HepG2 (cell line): ENCODE measurements at regions not wholly inside any gene's neighbourhood (a gene's known extent, or its start where the extent isn't known, plus 50 kb on each side); places are given as distances from the start of the nearest gene placed in this dataset.
A peak's percentile ranks its signal among the peaks of the same experiment; 100 is the strongest.

Source experiments
- ATAC-seq: fragments of 200-7000 bp; cut with Tn5 transposase; 3 replicates; pipeline ENCODE4 v1.9.1; 2020; ENCODE audit warnings: mild to moderate bottlenecking, moderate library complexity
- BruUV-seq: library from RNA; stranded (reverse); fragments of 400-500 nt; replicated peaks from 2 replicates; lab custom pipeline; 2021; lab: Mats Ljungman, UMichigan
- CTCF ChIA-PET: fragments of 300-600 bp; formaldehyde crosslinking; extraction: SDS; loops from one replicate; lab custom pipeline; 2021; ENCODE audit warnings: low total read pairs, inconsistent platforms, low intra/inter-chr PET ratio; lab: Yijun Ruan, JAX
- POLR2A ChIA-PET: fragments of 350-600 bp; sonication (Branson Sonifier 250); formaldehyde crosslinking; loops from one replicate; lab custom pipeline; 2020; ENCODE audit warnings: antibody characterized with exemption, inconsistent platforms; lab: Yijun Ruan, JAX
- DNase-seq: peaks from one replicate; pipeline ENCODE4 v3.0.0-alpha.2; 2015; ENCODE audit warnings: low spot score
- FAIRE-seq: peaks from 3 replicates; lab custom pipeline; 2011; peaks lifted over from hg19 to GRCh38; lab: Jason Lieb, UNC
- H2AFZ ChIP-seq: one replicate; pipeline ENCODE4 v1.6.1; 2011; ENCODE audit warnings: low read length, inconsistent platforms
- H3K27ac ChIP-seq: fragments of 300-600 bp; 3 replicates; pipeline ENCODE4 v1.8.0; 2011; ENCODE audit warnings: mixed run types, mild to moderate bottlenecking, mixed read lengths, low read length, inconsistent platforms; ENCODE audit not compliant: insufficient read depth; ENCODE audit errors: extremely low read length
- H3K27me3 ChIP-seq, 2 experiments: fragments of 200-600 bp in 1 of 2; 2 replicates in 1 of 2; 3 replicates in 1 of 2; pipeline versions ENCODE4 v1.6.0 to v1.8.0; 2011; ENCODE audit warnings: low read length in 2 of 2, mild to moderate bottlenecking in 2 of 2, moderate library complexity in 2 of 2, inconsistent platforms in 1 of 2; ENCODE audit not compliant: insufficient read depth in 2 of 2, control insufficient read depth in 1 of 2
- H3K36me3 ChIP-seq, 2 experiments: fragments of 200-600 bp in 1 of 2; replicated peaks in 1 of 2; 2 replicates in 1 of 2; 3 replicates in 1 of 2; pipeline versions ENCODE4 v1.5.1 to v1.8.0; 2011; ENCODE audit warnings: low read length in 2 of 2, inconsistent platforms in 1 of 2; ENCODE audit not compliant: insufficient read depth in 2 of 2, control insufficient read depth in 1 of 2
- H3K4me1 ChIP-seq: 2 replicates; pipeline ENCODE4 v1.5.1; 2012; ENCODE audit warnings: low read length, inconsistent platforms; ENCODE audit not compliant: insufficient read depth
- H3K4me2 ChIP-seq: 2 replicates; pipeline ENCODE4 v1.6.0; 2011; ENCODE audit warnings: low read depth, low read length, inconsistent platforms
- H3K4me3 ChIP-seq, 3 experiments: fragments of 200-600 bp in 1 of 3; sonication (generic), shearing (Covaris generic) in 1 of 3; replicated peaks in 1 of 3; 2 replicates each; pipeline ENCODE4 v1.5.1; 2011 to 2016; ENCODE audit warnings: low read length in 3 of 3, inconsistent platforms in 2 of 3, low read depth in 2 of 3, mild to moderate bottlenecking in 2 of 3, control low read depth in 1 of 3, mixed read lengths in 1 of 3; ENCODE audit not compliant: insufficient read depth in 1 of 3
- H3K79me2 ChIP-seq: one replicate; pipeline ENCODE4 v1.6.1; 2011; ENCODE audit warnings: low read length, inconsistent platforms; ENCODE audit not compliant: insufficient read depth
- H3K9ac ChIP-seq: 2 replicates; pipeline ENCODE4 v1.6.0; 2011; ENCODE audit warnings: mild to moderate bottlenecking, low read depth, low read length, inconsistent platforms; ENCODE audit not compliant: insufficient read depth
- H3K9me3 ChIP-seq: 2 replicates; pipeline ENCODE4 v1.5.1; 2012; ENCODE audit warnings: mild to moderate bottlenecking, low read length
- H4K20me1 ChIP-seq: 2 replicates; pipeline ENCODE4 v1.6.0; 2011; ENCODE audit warnings: inconsistent platforms, mild to moderate bottlenecking, low read length, moderate library complexity; ENCODE audit not compliant: insufficient read depth
- ATAD3A ChIP-seq: sonication (generic); formaldehyde crosslinking; IDR thresholded peaks from 2 replicates; pipeline ENCODE4 v1.4.0; 2020; ENCODE audit warnings: missing genetic modification reagents
- CEBPB ChIP-seq: IDR thresholded peaks from 2 replicates; pipeline ENCODE4 v1.6.1; 2011; ENCODE audit warnings: low read depth, low read length, improper control_type of control experiment, borderline replicate concordance
- GATA4 ChIP-seq: sonication (generic); IDR thresholded peaks from 2 replicates; pipeline ENCODE4 v1.6.1; 2016; ENCODE audit warnings: antibody characterized with exemption, low read depth, borderline replicate concordance
- THAP11 ChIP-seq: IDR thresholded peaks from 2 replicates; pipeline ENCODE4 v1.6.1; 2016; ENCODE audit warnings: missing biosample characterization, missing genetic modification reagents
- ZNF614 ChIP-seq: IDR thresholded peaks from 2 replicates; pipeline ENCODE4 v1.6.1; 2018; ENCODE audit warnings: missing biosample characterization, missing genetic modification reagents, inconsistent platforms, borderline replicate concordance
- WGBS: methylation state at CpG from one replicate; pipeline ENCODE4 v1.1.6; 2017; ENCODE audit warnings: low lambda C conversion rate; 5-methylcytosine and 5-hydroxymethylcytosine counted together
- in situ Hi-C: cut with HindIII; loops from 2 replicates; pipeline ENCODE4 v1.10.0; 2017; ENCODE audit warnings: low pct_unique_long_range_greater_than_20kb; ENCODE audit not compliant: extremely low pct_ligation_motif_present
- intact Hi-C: fragments of 100-400 bp; cut with micrococcal nuclease; formaldehyde crosslinking; loops from one replicate; pipeline ENCODE4 v1.10.0; 2022; ENCODE audit not compliant: unreplicated experiment
- TF ChIP-seq, protein P1 (sequence below), 2 experiments: fragments of 450-650 bp in 1 of 2; sonication (generic) in 1 of 2; formaldehyde crosslinking; IDR thresholded peaks; 2 replicates each; pipeline versions ENCODE4 v1.5.0 to v1.8.0; 2020 to 2022; ENCODE audit warnings: mild to moderate bottlenecking in 1 of 2, missing genetic modification reagents in 1 of 2
- TF ChIP-seq, protein P2 (sequence below): sonication (generic); formaldehyde crosslinking; IDR thresholded peaks from 2 replicates; pipeline ENCODE4 v1.4.0; 2020; ENCODE audit warnings: missing genetic modification reagents
- TF ChIP-seq, protein P3 (sequence below): sonication (generic); formaldehyde crosslinking; conservative IDR thresholded peaks from 2 replicates; pipeline ENCODE4 v1.5.0; 2020; ENCODE audit warnings: missing genetic modification reagents

DNA sequence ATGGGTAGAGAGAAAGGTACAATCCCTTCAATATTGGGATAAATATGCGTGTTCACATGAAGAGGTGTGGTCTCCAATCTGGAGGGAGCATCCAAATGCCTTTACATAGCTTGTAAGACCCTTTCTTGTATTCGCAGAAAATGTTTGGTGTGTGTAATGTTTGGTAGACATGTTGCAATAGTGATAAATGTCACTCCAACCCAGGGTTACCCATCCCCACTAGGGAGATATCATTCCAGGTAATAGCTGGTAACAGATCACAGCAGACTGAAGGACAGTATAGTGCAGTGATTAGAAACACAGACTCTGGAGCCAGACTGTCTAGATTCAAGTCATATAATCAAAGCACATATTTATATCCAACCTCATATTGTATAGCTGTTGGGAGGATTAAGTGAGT, 733.6 kb upstream of the TBX3 start:
- ATAC-seq: no peak
- H3K4me2 ChIP-seq: no peak overlapping the region
- H3K4me3 ChIP-seq: no peak overlapping the region
- ChIA-PET CTCF (no interaction called here), POLR2A (no interaction called here)
- H3K27ac ChIP-seq: no peak overlapping the region
- H3K27me3 ChIP-seq: no peaks in the 10 kb centered on the region
- H3K4me1 ChIP-seq: peaks cover 55% of the 10 kb centered on the region
- peaks cover 11% of the 10 kb centered on the region; the same call in 1 of the 2 replicates for H3K9me3 ChIP-seq
- 68% methylated on average over 2 of the region's 2 CpGs for WGBS
- H2AFZ ChIP-seq: no peak overlapping the region
- in situ Hi-C loops: no loop called here
- intact Hi-C loops: loop anchor here (1.0 kb wide), 1 partner anchor 35 kb away; no protein-coding TSS in a partner anchor
- no peak for DNase-seq
- H3K36me3 ChIP-seq: no peaks in the 10 kb centered on the region
- no peak for FAIRE-seq
- H3K9ac ChIP-seq: no peak overlapping the region
- BruUV-seq: no TSS peak
- no peaks in the 10 kb centered on the region for H3K79me2 ChIP-seq
- H4K20me1 ChIP-seq: no peaks in the 10 kb centered on the region
- TF ChIP-seq GATA4 (no peak), CEBPB (peak; percentile 73), ZNF614 (CRISPR knock-in tag) (no peak), THAP11 (CRISPR knock-in tag) (0 out of 2 replicates have a peak, but pooled peaks have one; percentile 1), ATAD3A (CRISPR knock-in tag) (no peak)
- TF ChIP-seq, protein P1, sequence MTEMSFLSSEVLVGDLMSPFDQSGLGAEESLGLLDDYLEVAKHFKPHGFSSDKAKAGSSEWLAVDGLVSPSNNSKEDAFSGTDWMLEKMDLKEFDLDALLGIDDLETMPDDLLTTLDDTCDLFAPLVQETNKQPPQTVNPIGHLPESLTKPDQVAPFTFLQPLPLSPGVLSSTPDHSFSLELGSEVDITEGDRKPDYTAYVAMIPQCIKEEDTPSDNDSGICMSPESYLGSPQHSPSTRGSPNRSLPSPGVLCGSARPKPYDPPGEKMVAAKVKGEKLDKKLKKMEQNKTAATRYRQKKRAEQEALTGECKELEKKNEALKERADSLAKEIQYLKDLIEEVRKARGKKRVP (CRISPR knock-in tag; IDR thresholded peaks at IDR 0.05): peak in 1 of 2 experiments; percentile 53; a peak in 1 of 4 replicates
- TF ChIP-seq, protein P2, sequence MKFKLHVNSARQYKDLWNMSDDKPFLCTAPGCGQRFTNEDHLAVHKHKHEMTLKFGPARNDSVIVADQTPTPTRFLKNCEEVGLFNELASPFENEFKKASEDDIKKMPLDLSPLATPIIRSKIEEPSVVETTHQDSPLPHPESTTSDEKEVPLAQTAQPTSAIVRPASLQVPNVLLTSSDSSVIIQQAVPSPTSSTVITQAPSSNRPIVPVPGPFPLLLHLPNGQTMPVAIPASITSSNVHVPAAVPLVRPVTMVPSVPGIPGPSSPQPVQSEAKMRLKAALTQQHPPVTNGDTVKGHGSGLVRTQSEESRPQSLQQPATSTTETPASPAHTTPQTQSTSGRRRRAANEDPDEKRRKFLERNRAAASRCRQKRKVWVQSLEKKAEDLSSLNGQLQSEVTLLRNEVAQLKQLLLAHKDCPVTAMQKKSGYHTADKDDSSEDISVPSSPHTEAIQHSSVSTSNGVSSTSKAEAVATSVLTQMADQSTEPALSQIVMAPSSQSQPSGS: no peak
- TF ChIP-seq, protein P3, sequence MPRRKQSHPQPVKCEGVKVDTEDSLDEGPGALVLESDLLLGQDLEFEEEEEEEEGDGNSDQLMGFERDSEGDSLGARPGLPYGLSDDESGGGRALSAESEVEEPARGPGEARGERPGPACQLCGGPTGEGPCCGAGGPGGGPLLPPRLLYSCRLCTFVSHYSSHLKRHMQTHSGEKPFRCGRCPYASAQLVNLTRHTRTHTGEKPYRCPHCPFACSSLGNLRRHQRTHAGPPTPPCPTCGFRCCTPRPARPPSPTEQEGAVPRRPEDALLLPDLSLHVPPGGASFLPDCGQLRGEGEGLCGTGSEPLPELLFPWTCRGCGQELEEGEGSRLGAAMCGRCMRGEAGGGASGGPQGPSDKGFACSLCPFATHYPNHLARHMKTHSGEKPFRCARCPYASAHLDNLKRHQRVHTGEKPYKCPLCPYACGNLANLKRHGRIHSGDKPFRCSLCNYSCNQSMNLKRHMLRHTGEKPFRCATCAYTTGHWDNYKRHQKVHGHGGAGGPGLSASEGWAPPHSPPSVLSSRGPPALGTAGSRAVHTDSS: no peak
